NCI-H146 treated with DMSO at 0.1 percent for 48 hours (cell line): ENCODE measurements at regions not wholly inside any gene's neighbourhood (a gene's known extent, or its start where the extent isn't known, plus 50 kb on each side); places are given as distances from the start of the nearest gene placed in this dataset.
"Not testable (repeated sequence)": the region's sequence is repeated elsewhere in the genome, so short reads cannot be mapped to it uniquely, and the experiment has no call there.

ENCODE experiments used
- DNase-seq: peaks from one replicate; lab custom pipeline; 2025; ENCODE audit not compliant: unreplicated experiment; lab: John Stamatoyannopoulos, UW

DNA sequence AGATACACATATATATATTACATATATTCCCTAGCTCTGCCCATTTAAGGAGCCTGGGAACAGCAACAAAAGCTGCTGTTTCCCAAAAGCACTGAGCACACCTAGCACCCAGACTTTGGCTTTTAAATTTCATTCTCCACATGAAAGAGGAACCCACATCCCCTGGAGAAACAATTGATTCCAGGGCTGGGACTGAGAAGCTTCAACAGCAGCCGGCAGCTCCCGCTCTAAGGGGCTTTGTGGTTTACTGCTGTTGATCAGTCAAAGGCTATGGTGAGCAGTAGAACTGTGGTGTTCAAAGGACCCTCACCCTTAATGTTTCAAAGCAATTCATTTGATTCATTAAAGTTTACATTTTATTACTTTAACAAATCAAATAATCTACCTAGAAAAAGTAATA is 83.3 kb upstream of the SLC66A3 start:
- no peak for DNase-seq

DNA sequence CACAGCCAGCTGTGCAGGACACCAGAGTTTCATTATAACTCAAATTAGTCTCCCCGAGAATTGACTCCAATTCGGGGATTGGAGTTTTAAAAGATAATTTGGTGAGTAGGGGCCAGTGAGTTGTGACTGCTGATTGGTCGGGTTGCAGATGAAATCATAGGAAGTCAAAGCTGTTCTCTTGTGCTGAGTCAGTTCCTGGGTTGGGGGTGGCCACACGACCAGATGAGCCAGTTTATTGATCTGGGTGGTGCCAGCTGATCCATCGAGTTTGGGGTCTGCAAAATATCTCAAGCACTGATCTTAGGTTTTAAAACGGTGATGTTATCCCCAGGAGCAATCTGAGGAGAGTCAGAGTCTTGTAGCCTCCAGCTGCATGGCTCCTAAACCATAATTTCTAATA is 82.7 kb upstream of the SLC66A3 start:
- no peak for DNase-seq

DNA sequence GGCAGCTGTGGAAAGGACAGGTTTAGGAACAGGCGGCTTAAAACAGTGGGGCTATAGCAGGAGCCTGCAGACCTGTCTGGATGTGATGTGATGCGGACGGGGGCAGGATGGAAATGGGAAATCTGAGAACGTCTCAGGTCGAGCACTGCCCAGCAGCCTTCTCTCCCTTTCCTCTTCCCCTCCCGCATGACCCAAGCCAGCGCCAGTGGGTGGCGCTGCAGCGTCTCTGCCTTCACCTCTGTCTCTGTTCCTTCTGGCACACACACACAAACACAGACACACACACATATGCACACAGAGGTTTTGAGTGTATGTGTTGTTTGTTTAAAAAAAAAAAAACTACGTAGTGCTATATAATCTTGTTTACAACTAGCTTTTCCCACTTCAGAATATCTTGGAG is 82.0 kb upstream of the SLC66A3 start:
- DNase-seq: peak; percentile 57

GRCh38 chr2:11073776-11074175 is 81.5 kb upstream of the SLC66A3 start:
- DNase-seq: no peak

DNA sequence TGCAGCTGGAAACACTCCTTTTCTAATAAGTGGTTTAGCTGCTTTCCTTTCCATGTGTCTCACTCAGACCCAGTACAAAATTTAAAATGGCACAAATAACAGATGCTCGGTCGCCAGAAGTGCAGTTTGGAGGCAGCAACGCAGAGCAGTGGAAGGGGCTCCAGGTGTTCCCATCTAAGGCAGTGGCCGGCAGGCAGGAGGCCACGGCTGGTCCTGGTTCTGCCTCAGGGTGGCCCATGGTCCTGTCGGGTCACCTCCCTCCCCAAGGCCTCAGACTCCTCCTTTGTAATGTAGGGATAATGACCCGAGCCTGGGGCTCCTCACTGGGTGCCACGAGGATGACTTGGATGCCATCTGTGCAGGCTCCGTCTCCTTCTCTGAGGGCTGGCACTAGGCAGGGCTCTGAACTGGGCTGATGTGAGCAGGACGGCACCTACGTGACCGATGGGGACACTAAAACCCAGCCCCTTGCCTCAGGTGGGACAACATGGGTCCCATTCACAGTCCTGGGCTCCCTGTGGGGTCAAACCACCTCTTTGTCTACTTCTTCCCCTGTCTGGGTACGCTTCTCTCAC is 80.9 kb upstream of the SLC66A3 start:
- no peak for DNase-seq

- DNase-seq: no peak
These were observed 80.0 kb upstream of the SLC66A3 start for GRCh38 chr2:11075221-11075620.

- no peak for DNase-seq
These were observed 77.9 kb upstream of the SLC66A3 start for GRCh38 chr2:11077411-11077810.

GRCh38 chr2:11079136-11079824 is 76.0 kb upstream of the SLC66A3 start:
- DNase-seq: peak; percentile 71

GRCh38 chr2:11080253-11081115 is 74.8 kb upstream of the SLC66A3 start:
- no peak for DNase-seq

DNA sequence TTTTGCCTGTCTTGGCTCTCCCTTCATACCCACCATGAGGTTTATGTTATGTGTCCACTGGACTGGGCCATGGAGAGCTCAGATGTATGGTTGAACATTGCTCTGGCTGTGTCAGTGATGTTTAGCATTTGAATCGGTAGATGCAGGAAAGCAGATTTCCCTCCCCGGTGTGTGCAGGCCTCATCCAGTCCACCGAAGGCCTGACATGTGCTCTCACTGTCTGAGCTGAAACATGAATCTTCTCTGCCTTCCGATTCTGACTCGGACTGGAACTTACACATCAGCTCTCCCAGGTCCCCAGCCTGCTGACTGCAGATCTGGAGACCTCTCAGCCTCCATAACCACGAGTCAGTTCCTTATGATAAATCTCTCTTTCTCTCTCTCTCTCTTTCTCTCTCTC is 72.4 kb upstream of the SLC66A3 start:
- no peak for DNase-seq

GRCh38 chr2:11088821-11089220 is 66.4 kb upstream of the SLC66A3 start:
- DNase-seq: not testable (repeated sequence)

GRCh38 chr2:11090187-11090586 is 65.1 kb upstream of the SLC66A3 start:
- DNase-seq: no peak

DNA sequence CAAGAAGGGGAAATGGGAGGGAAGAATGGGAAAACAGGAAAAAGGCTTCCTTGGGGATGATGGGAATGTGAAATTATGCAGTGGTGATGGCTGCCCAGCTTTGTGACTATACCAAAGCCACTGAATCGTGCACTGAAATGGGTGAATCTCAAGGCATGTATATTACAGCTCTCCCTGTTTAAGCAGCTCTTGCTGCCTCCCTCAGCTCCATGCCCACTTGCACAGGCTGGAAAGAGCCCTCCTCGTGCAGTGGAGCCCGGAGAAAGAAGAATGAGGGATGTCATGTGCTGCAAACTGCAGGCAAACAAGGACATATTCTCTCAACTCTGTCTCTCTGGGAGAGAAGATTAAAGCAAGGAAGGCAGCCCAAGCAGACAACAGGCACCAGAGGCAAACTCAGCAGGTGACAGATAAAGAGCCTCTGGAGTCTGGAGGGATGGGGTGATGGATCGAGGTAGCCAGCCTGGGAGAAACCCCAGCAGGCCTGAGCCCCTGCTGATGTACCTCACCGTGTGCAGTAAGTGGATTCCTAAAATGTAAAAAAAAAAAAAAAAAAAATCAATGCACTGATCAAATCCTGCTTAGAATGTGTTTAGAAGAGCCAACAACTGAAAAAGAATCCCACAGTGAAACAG is 62.4 kb upstream of the SLC66A3 start:
- DNase-seq: no peak

DNA sequence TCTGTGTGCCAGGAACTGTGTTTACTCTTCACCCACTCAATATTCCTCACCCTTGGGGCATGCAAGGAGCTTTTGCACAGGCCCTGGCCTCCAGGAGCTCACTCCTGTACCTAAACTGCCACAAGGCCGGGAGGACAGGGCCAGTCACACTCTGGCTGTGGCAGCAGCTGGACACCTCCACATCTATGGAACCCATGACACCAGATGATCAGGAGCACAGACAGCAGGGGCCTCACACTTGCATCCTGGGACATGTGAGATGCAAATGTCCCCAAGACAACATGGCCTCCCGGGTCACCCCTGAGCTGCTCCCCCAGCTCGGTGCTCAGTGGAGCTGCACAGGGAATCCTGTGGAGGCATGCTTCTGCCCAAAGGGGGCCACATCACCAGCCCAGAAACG is 61.8 kb upstream of the SLC66A3 start:
- DNase-seq: no peak

GRCh38 chr2:11094021-11094810 is 61.1 kb upstream of the SLC66A3 start:
- no peak for DNase-seq

DNA sequence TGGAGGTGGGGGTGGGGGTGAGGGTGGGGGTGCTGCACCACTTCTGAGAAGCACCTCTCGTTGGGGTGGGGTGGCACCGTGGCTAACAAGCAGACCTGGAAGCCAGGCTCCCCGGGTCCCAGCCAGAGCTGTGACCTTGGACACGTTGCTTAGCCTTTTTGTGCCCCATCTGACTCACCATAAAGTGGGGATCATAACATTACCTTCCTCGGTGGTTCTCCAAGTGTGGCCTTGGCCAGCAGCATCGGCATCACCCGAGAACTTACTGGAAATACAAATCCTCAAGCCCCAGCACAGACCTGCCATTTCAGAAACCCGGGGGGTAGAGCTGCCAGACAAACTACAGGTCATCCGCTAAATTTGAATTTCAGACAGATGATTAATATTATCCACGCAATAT is 58.7 kb upstream of the SLC66A3 start:
- DNase-seq: no peak

DNA sequence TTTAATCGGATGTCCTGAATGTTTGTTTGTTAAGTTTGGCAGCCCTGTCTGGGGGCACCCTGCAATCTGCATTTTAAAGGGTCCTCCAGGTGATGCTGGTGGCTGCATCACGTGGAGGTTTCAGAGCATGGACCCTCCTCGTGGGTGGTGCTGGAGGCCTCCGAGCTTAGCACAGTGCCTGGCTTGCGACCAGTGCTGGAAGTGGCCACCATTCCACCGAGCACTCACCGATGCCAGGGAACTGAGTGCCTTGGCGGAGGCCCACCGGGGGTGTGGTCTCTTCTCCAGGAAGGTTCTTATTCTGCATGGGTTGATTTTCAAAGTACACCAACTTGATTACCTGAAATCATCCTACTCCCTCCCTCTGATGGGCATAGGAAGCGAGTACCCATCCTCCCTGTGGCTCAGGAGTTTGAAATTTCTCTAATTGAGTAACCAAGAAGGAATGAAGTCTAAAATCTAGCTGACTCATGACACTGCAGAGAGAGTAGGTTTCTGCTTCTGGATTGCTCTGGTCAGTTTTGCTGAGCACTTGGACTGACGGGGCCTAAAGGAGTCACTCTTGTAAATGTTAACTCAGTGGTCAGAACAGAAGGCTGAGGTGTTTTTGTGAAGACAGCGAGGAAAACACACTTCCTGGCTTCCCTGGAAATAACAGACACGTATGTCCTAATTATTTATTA is 58.1 kb upstream of the SLC66A3 start:
- DNase-seq: no peak

DNA sequence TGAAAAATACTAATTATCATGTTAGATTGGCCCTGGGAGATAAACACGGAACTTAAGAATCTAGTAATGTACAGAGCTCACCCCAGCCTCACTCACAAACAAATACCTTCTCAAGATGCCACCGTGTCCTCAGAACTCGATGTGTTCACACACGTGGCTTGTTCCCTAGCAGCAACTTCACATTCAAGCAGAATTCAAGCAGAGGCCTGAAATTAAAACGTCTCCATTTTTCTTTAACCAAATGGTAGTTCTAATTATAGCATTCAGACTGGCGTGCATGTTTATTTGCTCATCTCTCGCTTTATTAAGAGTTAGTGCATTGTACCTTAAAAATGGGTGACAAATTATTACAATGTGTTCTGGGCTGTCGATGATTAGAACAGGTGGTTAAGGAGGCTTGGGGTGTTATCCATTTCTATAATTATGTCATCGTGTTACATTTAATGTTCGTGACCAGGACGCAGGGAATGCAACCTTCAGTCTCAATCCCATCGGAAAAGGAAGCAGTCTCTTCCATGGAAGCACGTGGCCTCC is 57.3 kb upstream of the SLC66A3 start:
- peak; percentile 48 for DNase-seq

DNA sequence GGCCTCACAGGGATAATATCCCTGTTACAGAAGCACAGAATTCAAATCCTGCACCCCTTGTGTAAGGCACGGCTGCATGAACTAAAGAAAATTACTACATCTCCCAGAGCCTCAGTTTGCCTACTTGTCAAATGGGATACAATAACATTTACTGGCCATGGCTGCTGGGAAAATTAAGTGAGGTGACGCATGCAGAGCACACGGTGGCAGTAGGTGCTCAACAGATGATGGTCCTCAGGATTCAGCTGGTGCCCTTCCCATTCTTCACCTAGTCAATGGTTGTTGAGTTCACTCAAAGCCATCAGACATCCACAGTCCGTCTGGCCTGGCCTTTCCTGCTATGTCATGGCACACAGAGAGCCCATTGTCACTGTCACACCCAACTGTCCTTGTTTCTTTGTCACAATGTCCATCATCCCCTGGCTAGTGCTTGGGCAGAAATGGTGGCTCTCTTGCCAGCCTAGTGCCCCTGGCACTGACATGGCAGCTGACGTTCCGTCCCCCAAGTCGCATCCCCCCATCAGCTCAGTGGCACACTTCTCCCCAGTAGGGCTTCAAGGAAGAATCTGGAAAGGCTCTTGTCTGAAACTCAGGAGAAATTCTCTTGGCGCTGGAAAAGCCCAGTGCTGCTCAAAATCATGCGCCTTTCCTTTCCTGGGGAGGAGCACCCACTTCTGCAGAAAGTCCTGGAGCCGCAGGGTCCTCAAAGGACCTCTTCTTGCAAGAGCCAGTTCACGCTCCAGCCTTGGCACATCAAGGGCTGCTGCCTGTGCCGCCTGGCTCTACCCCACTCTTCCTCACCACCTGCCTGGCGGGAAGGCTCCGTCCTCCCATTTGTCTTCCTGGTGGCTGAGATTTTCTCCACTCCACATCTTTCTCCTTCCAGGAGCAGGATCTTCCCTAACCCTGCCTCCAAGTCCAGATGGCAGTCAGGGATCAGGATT is 55.9 kb upstream of the SLC66A3 start:
- DNase-seq: no peak
